ENCODE measurements at regions not wholly inside any gene's neighbourhood (a gene's known extent, or its start where the extent isn't known, plus 50 kb on each side); places are given as distances from the start of the nearest gene placed in this dataset.

GRCh38 chr2:220980966-220981675, 591.0 kb downstream of the EPHA4 start:
- no peak for DNase-seq (ENCODE audit: low spot score)

GRCh38 chr2:220981926-220982325, 590.2 kb downstream of the EPHA4 start:
- DNase-seq (ENCODE audit: low spot score) = peak; percentile 72

- peak; percentile 19 for DNase-seq (ENCODE audit: low spot score)
Observed at GRCh38 chr2:220985561-220985960, 586.5 kb downstream of the EPHA4 start.

- DNase-seq (ENCODE audit: low spot score) = no peak
Observed at GRCh38 chr2:220987839-220988238, 584.3 kb downstream of the EPHA4 start.

GRCh38 chr2:220991972-220992371, 580.1 kb downstream of the EPHA4 start:
- DNase-seq (ENCODE audit: low spot score) = no peak

- DNase-seq (ENCODE audit: low spot score) = no peak
Observed at GRCh38 chr2:220994846-220995245, 577.3 kb downstream of the EPHA4 start.

- no peak for DNase-seq (ENCODE audit: low spot score)
Observed at GRCh38 chr2:220995581-220995980, 576.5 kb downstream of the EPHA4 start.

- DNase-seq (ENCODE audit: low spot score) = no peak
Observed at GRCh38 chr2:220998156-220998555, 573.9 kb downstream of the EPHA4 start.

- DNase-seq (ENCODE audit: low spot score) = peak; percentile 42
Observed at GRCh38 chr2:220999356-220999755, 572.7 kb downstream of the EPHA4 start.

GRCh38 chr2:221001381-221001801, 570.7 kb downstream of the EPHA4 start:
- DNase-seq (ENCODE audit: low spot score) = no peak

GRCh38 chr2:221002101-221002685, 569.9 kb downstream of the EPHA4 start:
- DNase-seq (ENCODE audit: low spot score) = no peak

GRCh38 chr2:221005338-221005737, 566.8 kb downstream of the EPHA4 start:
- no peak for DNase-seq (ENCODE audit: low spot score)

- DNase-seq (ENCODE audit: low spot score) = no peak
Observed at GRCh38 chr2:221006084-221006483, 566.0 kb downstream of the EPHA4 start.

GRCh38 chr2:221016551-221016950, 555.6 kb downstream of the EPHA4 start:
- no peak for DNase-seq (ENCODE audit: low spot score)

- DNase-seq (ENCODE audit: low spot score) = no peak
Observed at GRCh38 chr2:221018262-221018661, 553.8 kb downstream of the EPHA4 start.

GRCh38 chr2:221019668-221020067, 552.4 kb downstream of the EPHA4 start:
- no peak for DNase-seq (ENCODE audit: low spot score)

- no peak for DNase-seq (ENCODE audit: low spot score)
Observed at GRCh38 chr2:221022554-221022953, 549.5 kb downstream of the EPHA4 start.

- DNase-seq (ENCODE audit: low spot score) = peak; percentile 69
Observed at GRCh38 chr2:221025398-221025797, 546.7 kb downstream of the EPHA4 start.

- no peak for DNase-seq (ENCODE audit: low spot score)
Observed at GRCh38 chr2:221034026-221034701, 537.9 kb downstream of the EPHA4 start.

- no peak for DNase-seq (ENCODE audit: low spot score)
Observed at GRCh38 chr2:221034973-221035372, 537.1 kb downstream of the EPHA4 start.

- DNase-seq (ENCODE audit: low spot score) = no peak
Observed at GRCh38 chr2:221042926-221043325, 529.2 kb downstream of the EPHA4 start.

- no peak for DNase-seq (ENCODE audit: low spot score)
Observed at GRCh38 chr2:221044781-221045180, 527.3 kb downstream of the EPHA4 start.

All from kidney tubule cell (primary cell).